H1 (cell line): ENCODE measurements at regions not wholly inside any gene's neighbourhood (a gene's known extent, or its start where the extent isn't known, plus 50 kb on each side); places are given as distances from the start of the nearest gene placed in this dataset.

Experiments
- CTCF ChIA-PET: fragments of 300-600 bp; sonication (Branson Sonifier 250); formaldehyde crosslinking; loops from one replicate; lab custom pipeline; 2021; ENCODE audit not compliant: partially characterized antibody; lab: Charles Lee
- POLR2A ChIA-PET: fragments of 300-600 bp; sonication (Branson Sonifier 250); formaldehyde crosslinking; loops from one replicate; lab custom pipeline; 2021; ENCODE audit warnings: inconsistent platforms; ENCODE audit not compliant: partially characterized antibody; lab: Charles Lee
- DNase-seq, 2 experiments: peaks; one replicate each; pipeline versions ENCODE4 v3.0.0 to v3.0.0-alpha.2; 2010 to 2022; ENCODE audit warnings: low spot score in 2 of 2, low read depth in 1 of 2, mixed read lengths in 1 of 2
- FAIRE-seq: peaks from 2 replicates; lab custom pipeline; 2011; peaks lifted over from hg19 to GRCh38; lab: Jason Lieb, UNC
- H2AFZ ChIP-seq: 2 replicates; pipeline ENCODE4 v1.8.1; 2012; ENCODE audit warnings: low read length, inconsistent platforms
- H2AK5ac ChIP-seq: 2 replicates; pipeline ENCODE4 v1.6.1; 2013; ENCODE audit warnings: low read depth, low read length
- H2BK120ac ChIP-seq: replicated peaks from 2 replicates; pipeline ENCODE3; 2013; ENCODE audit warnings: low read depth, low read length, inconsistent platforms
- H2BK12ac ChIP-seq: 2 replicates; pipeline ENCODE4 v1.6.1; 2013; ENCODE audit warnings: low read depth, low read length
- H2BK15ac ChIP-seq: 2 replicates; pipeline ENCODE4 v1.6.1; 2013; ENCODE audit warnings: low read length
- H2BK20ac ChIP-seq: 2 replicates; pipeline ENCODE4 v1.6.1; 2013; ENCODE audit warnings: low read length
- H2BK5ac ChIP-seq: 2 replicates; pipeline ENCODE4 v1.6.1; 2013; ENCODE audit warnings: low read depth, low read length
- H3K14ac ChIP-seq: 2 replicates; pipeline ENCODE4 v1.6.1; 2013; ENCODE audit warnings: inconsistent platforms; ENCODE audit not compliant: insufficient read length
- H3K18ac ChIP-seq: 2 replicates; pipeline ENCODE4 v1.6.1; 2013; ENCODE audit warnings: low read length; ENCODE audit errors: extremely low read depth
- H3K23ac ChIP-seq: 2 replicates; pipeline ENCODE4 v1.6.1; 2013; ENCODE audit warnings: inconsistent platforms; ENCODE audit not compliant: insufficient read length
- H3K23me2 ChIP-seq: 2 replicates; pipeline ENCODE4 v1.6.1; 2013; ENCODE audit warnings: low read depth, low read length
- H3K27ac ChIP-seq: 2 replicates; pipeline ENCODE4 v1.6.1; 2011; ENCODE audit warnings: low read depth, low read length, inconsistent platforms
- H3K27me3 ChIP-seq, 4 experiments: replicated peaks in 1 of 4; 1 replicate in 1 of 4; 2 replicates in 3 of 4; pipeline versions ENCODE4 v1.6.1 to v1.8.1; 2011 to 2013; ENCODE audit warnings: low read length in 3 of 4, mild to moderate bottlenecking in 3 of 4, inconsistent platforms in 2 of 4, mixed read lengths in 2 of 4, moderate library complexity in 1 of 4; ENCODE audit not compliant: control insufficient read depth in 3 of 4, insufficient read depth in 3 of 4; ENCODE audit errors: extremely low read depth in 1 of 4
- H3K36me3 ChIP-seq, 4 experiments: 2 replicates each; pipeline versions ENCODE4 v1.6.1 to v1.8.1; 2011 to 2013; ENCODE audit warnings: mild to moderate bottlenecking in 4 of 4, low read length in 3 of 4, moderate library complexity in 2 of 4, control low read depth in 1 of 4, inconsistent platforms in 1 of 4; ENCODE audit not compliant: insufficient read depth in 4 of 4, control insufficient read depth in 2 of 4
- H3K4ac ChIP-seq: replicated peaks from 2 replicates; pipeline ENCODE3; 2013; ENCODE audit warnings: low read length, low read depth, mixed read lengths, inconsistent platforms; ENCODE audit not compliant: insufficient read length
- H3K4me1 ChIP-seq, 4 experiments: replicated peaks in 1 of 4; 1 replicate in 1 of 4; 2 replicates in 3 of 4; pipeline versions ENCODE4 v1.6.1 to v1.8.1; 2011 to 2013; ENCODE audit warnings: low read length in 3 of 4, inconsistent platforms in 2 of 4, mixed read lengths in 1 of 4; ENCODE audit not compliant: insufficient read depth in 4 of 4, control insufficient read depth in 3 of 4
- H3K4me2 ChIP-seq, 2 experiments: 2 replicates each; pipeline versions ENCODE4 v1.6.1 to v1.8.1; 2011 to 2013; ENCODE audit warnings: low read depth in 2 of 2, low read length in 2 of 2, control low read depth in 1 of 2, inconsistent platforms in 1 of 2, mild to moderate bottlenecking in 1 of 2; ENCODE audit not compliant: insufficient read depth in 1 of 2
- H3K4me3 ChIP-seq, 4 experiments: fragments of 200-600, 300-600 bp in 1 of 4; sonication (generic), shearing (Covaris generic), sonication (Bioruptor Twin) in 1 of 4; 2 replicates each; pipeline versions ENCODE4 v1.5.1 to v1.8.1; 2011 to 2016; ENCODE audit warnings: low read length in 4 of 4, low read depth in 3 of 4, control low read depth in 2 of 4, inconsistent platforms in 2 of 4, mild to moderate bottlenecking in 2 of 4, mixed read lengths in 1 of 4, moderate library complexity in 1 of 4; ENCODE audit not compliant: insufficient read depth in 2 of 4; ENCODE audit errors: extremely low read depth in 1 of 4
- H3K56ac ChIP-seq: replicated peaks from 2 replicates; pipeline ENCODE3; 2013; ENCODE audit warnings: low read depth, mild to moderate bottlenecking, mixed read lengths, low read length, inconsistent platforms; ENCODE audit not compliant: insufficient read length
- H3K79me1 ChIP-seq: 2 replicates; pipeline ENCODE4 v1.6.1; 2013; ENCODE audit warnings: low read depth, low read length, control low read depth
- H3K79me2 ChIP-seq, 2 experiments: 2 replicates each; pipeline versions ENCODE4 v1.6.1 to v1.8.1; 2012 to 2013; ENCODE audit warnings: low read length in 2 of 2, mild to moderate bottlenecking in 2 of 2, inconsistent platforms in 1 of 2; ENCODE audit not compliant: insufficient read depth in 2 of 2, control insufficient read depth in 1 of 2
- H3K9ac ChIP-seq, 4 experiments: replicated peaks in 1 of 4; 1 replicate in 1 of 4; 2 replicates in 3 of 4; pipeline versions ENCODE4 v1.6.1 to v1.8.1; 2011 to 2013; ENCODE audit warnings: low read depth in 3 of 4, low read length in 3 of 4, control low read depth in 2 of 4, mild to moderate bottlenecking in 2 of 4, moderate library complexity in 2 of 4, inconsistent platforms in 1 of 4; ENCODE audit errors: extremely low read depth in 1 of 4
- H3K9me3 ChIP-seq, 2 experiments: 2 replicates each; pipeline versions ENCODE4 v1.6.1 to v1.8.1; 2012 to 2013; ENCODE audit warnings: mild to moderate bottlenecking in 2 of 2, moderate library complexity in 2 of 2, control low read depth in 1 of 2, inconsistent platforms in 1 of 2, low read depth in 1 of 2, low read length in 1 of 2, mixed read lengths in 1 of 2; ENCODE audit not compliant: insufficient read depth in 2 of 2
- H4K20me1 ChIP-seq, 2 experiments: replicated peaks in 1 of 2; 2 replicates each; pipeline versions ENCODE3 to v1.8.1; 2011 to 2013; ENCODE audit warnings: inconsistent platforms in 2 of 2, low read length in 2 of 2, mild to moderate bottlenecking in 1 of 2; ENCODE audit not compliant: insufficient read depth in 2 of 2, control insufficient read depth in 1 of 2
- H4K5ac ChIP-seq: 2 replicates; pipeline ENCODE4 v1.6.1; 2013; ENCODE audit warnings: low read length, low read depth, mixed read lengths, inconsistent platforms; ENCODE audit not compliant: insufficient read length
- H4K8ac ChIP-seq: 2 replicates; pipeline ENCODE4 v1.8.0; 2013; ENCODE audit warnings: mild to moderate bottlenecking, moderate library complexity, low read length, inconsistent platforms; ENCODE audit not compliant: insufficient read depth; ENCODE audit errors: extremely low read depth
- H4K91ac ChIP-seq: replicated peaks from 2 replicates; pipeline ENCODE3; 2013; ENCODE audit warnings: low read length, mixed read lengths, inconsistent platforms; ENCODE audit not compliant: insufficient read length
- ASH2L ChIP-seq: fragments of 200-600, 300-600 bp; sonication (generic); IDR thresholded peaks from one replicate; pipeline ENCODE4 v1.7.1; 2017; ENCODE audit warnings: low read length
- NANOG ChIP-seq: IDR thresholded peaks from 2 replicates; pipeline ENCODE4 v1.6.1; 2011; ENCODE audit warnings: low read length, low read depth, mild to moderate bottlenecking, inconsistent platforms; ENCODE audit not compliant: insufficient read depth, poor library complexity, severe bottlenecking
- RBBP5 ChIP-seq: IDR thresholded peaks from 2 replicates; pipeline ENCODE4 v1.7.1; 2012; ENCODE audit warnings: low read depth, mild to moderate bottlenecking, inconsistent platforms, low read length, moderate library complexity, borderline replicate concordance
- SP2 ChIP-seq: IDR thresholded peaks from 2 replicates; pipeline ENCODE4 v1.6.1; 2012; ENCODE audit warnings: mild to moderate bottlenecking, low read length, inconsistent platforms
- SP4 ChIP-seq: IDR thresholded peaks from 2 replicates; pipeline ENCODE4 v1.6.1; 2012; ENCODE audit warnings: low read length, inconsistent platforms
- SRF ChIP-seq: IDR thresholded peaks from 2 replicates; pipeline ENCODE4 v1.6.1; 2011; ENCODE audit warnings: mild to moderate bottlenecking, low read depth, low read length, moderate library complexity
- SUZ12 ChIP-seq: fragments of 200-600 bp; sonication (generic); IDR thresholded peaks from 2 replicates; pipeline ENCODE4 v1.6.1; 2012; ENCODE audit warnings: mild to moderate bottlenecking, inconsistent platforms, low read length, moderate library complexity, mixed read lengths
- YY1 ChIP-seq: IDR thresholded peaks from 2 replicates; pipeline ENCODE4 v1.6.1; 2011; ENCODE audit warnings: low read depth, mild to moderate bottlenecking, low read length
- ZNF274 ChIP-seq: IDR thresholded peaks from 2 replicates; pipeline ENCODE4 v1.7.0; 2012; ENCODE audit warnings: low read length, borderline replicate concordance; ENCODE audit errors: extremely low read depth
- WGBS, 2 experiments: shearing (Covaris generic) in 1 of 2; methylation state at CpG; one replicate each; pipeline versions ENCODE4 v1.1.6 to v1.1.7; 2013 to 2015; ENCODE audit warnings: low lambda C conversion rate in 2 of 2, mixed read lengths in 2 of 2, inconsistent platforms in 1 of 2, low coverage in 1 of 2, missing lambda C conversion rate in 1 of 2; ENCODE audit not compliant: insufficient replicate concordance in 2 of 2, insufficient coverage in 1 of 2, insufficient read length in 1 of 2; ENCODE audit errors: extremely low coverage in 1 of 2, missing lambda C conversion rate in 1 of 2; 5-methylcytosine and 5-hydroxymethylcytosine counted together

GRCh38 chr7:31211281-31211680 is 129.2 kb downstream of the NEUROD6 start:
- Histone ChIP-seq H4K20me1 (no peaks in the 10 kb centered on the region), H3K27ac (no peak overlapping the region), H3K4ac (no peak overlapping the region), H2BK15ac (no peak overlapping the region), H3K9ac (no peak overlapping the region), H3K23me2 (no peaks in the 10 kb centered on the region), H3K9me3 (no peaks in the 10 kb centered on the region), H4K8ac (no peak overlapping the region), H3K4me2 (no peak overlapping the region), H4K5ac (no peak overlapping the region), H2BK12ac (no peak overlapping the region), H3K4me1 (no peaks in the 10 kb centered on the region), H2AFZ (no peak overlapping the region), H3K79me1 (no peaks in the 10 kb centered on the region), H4K91ac (no peak overlapping the region), H3K23ac (no peak overlapping the region), H2AK5ac (no peak overlapping the region), H3K18ac (no peak overlapping the region), H2BK20ac (no peak overlapping the region), H3K56ac (no peak overlapping the region), H3K4me3 (no peak overlapping the region), H2BK120ac (no peak overlapping the region), H3K79me2 (no peaks in the 10 kb centered on the region), H3K14ac (no peak overlapping the region), H3K36me3 (no peaks in the 10 kb centered on the region), H2BK5ac (no peak overlapping the region), H3K27me3 (peaks cover 0 to 1% (median 0%) of the 10 kb centered on the region in 4 experiments; a peak in 1 of 7 replicates)
- DNase-seq, result no peak
- CTCF ChIA-PET, result interaction anchor here (0.6 to 1.3 kb wide), 2 partner anchors 18 to 231 kb away, joined by 3 to 5 read pairs; no protein-coding TSS in a partner anchor
- WGBS, 2 experiments, result 100% methylated on average over 1 of the region's 1 CpG; no CpG with 5 or more reads in 1 of the 2 experiments
- POLR2A ChIA-PET, result no interaction called here
- no peak for FAIRE-seq
- TF ChIP-seq ASH2L (no peak), SRF (no peak), SP4 (no peak), RBBP5 (no peak), NANOG (no peak), ZNF274 (no peak), YY1 (no peak), SP2 (no peak), SUZ12 (no peak)
